H9 (cell line): ENCODE measurements at regions not wholly inside any gene's neighbourhood (a gene's known extent, or its start where the extent isn't known, plus 50 kb on each side); places are given as distances from the start of the nearest gene placed in this dataset.

Experiments used
- DNase-seq: peaks from one replicate; pipeline ENCODE4 v3.0.0-alpha.2; 2017
- H2AFZ ChIP-seq: one replicate; pipeline ENCODE4 v1.6.1; 2013; ENCODE audit warnings: mild to moderate bottlenecking, low read length, control low read depth, moderate library complexity
- H2AK5ac ChIP-seq: 2 replicates; pipeline ENCODE4 v1.6.1; 2013; ENCODE audit warnings: low read length, control low read depth, mixed read lengths; ENCODE audit not compliant: insufficient read length
- H2BK120ac ChIP-seq: one replicate; pipeline ENCODE4 v1.6.1; 2013; ENCODE audit warnings: low read depth, mild to moderate bottlenecking, low read length, control low read depth, inconsistent platforms; ENCODE audit not compliant: poor library complexity, severe bottlenecking
- H2BK12ac ChIP-seq: 2 replicates; pipeline ENCODE4 v1.6.1; 2013; ENCODE audit warnings: low read length, control low read depth, mixed read lengths, low read depth; ENCODE audit not compliant: insufficient read length
- H2BK15ac ChIP-seq: 2 replicates; pipeline ENCODE4 v1.6.1; 2013; ENCODE audit warnings: low read depth, low read length, control low read depth
- H2BK20ac ChIP-seq: one replicate; pipeline ENCODE4 v1.6.1; 2013; ENCODE audit warnings: low read depth, mild to moderate bottlenecking, low read length, control low read depth, inconsistent platforms; ENCODE audit not compliant: poor library complexity, severe bottlenecking
- H2BK5ac ChIP-seq: 2 replicates; pipeline ENCODE4 v1.6.1; 2013; ENCODE audit warnings: low read length, control low read depth, mixed read lengths; ENCODE audit not compliant: insufficient read length
- H3K14ac ChIP-seq: 2 replicates; pipeline ENCODE4 v1.6.1; 2013; ENCODE audit warnings: low read length, control low read depth; ENCODE audit not compliant: insufficient read depth
- H3K18ac ChIP-seq: 2 replicates; pipeline ENCODE4 v1.6.1; 2013; ENCODE audit warnings: low read depth, mild to moderate bottlenecking, mixed read lengths, low read length, control low read depth; ENCODE audit not compliant: insufficient read length
- H3K23ac ChIP-seq: 2 replicates; pipeline ENCODE4 v1.6.1; 2013; ENCODE audit warnings: low read length, control low read depth, mixed read lengths, low read depth; ENCODE audit not compliant: insufficient read length
- H3K23me2 ChIP-seq: 2 replicates; pipeline ENCODE4 v1.6.1; 2013; ENCODE audit warnings: low read depth, mild to moderate bottlenecking, mixed read lengths, low read length, control low read depth; ENCODE audit not compliant: insufficient read length, poor library complexity, severe bottlenecking
- H3K27ac ChIP-seq: 2 replicates; pipeline ENCODE4 v1.5.1; 2013; ENCODE audit warnings: low read length, control low read depth, mixed read lengths, low read depth; ENCODE audit not compliant: insufficient read length
- H3K27me3 ChIP-seq: 2 replicates; pipeline ENCODE4 v1.6.1; 2013; ENCODE audit warnings: low read length, control low read depth, inconsistent platforms; ENCODE audit not compliant: insufficient read depth
- H3K4ac ChIP-seq: 2 replicates; pipeline ENCODE4 v1.6.1; 2013; ENCODE audit warnings: low read depth, mild to moderate bottlenecking, control low read depth, inconsistent platforms, low read length, moderate library complexity
- H3K4me1 ChIP-seq: 2 replicates; pipeline ENCODE4 v1.6.1; 2013; ENCODE audit warnings: low read length, control low read depth, inconsistent platforms; ENCODE audit not compliant: insufficient read depth
- H3K4me2 ChIP-seq: 2 replicates; pipeline ENCODE4 v1.6.1; 2013; ENCODE audit warnings: low read length, control low read depth, mixed read lengths; ENCODE audit not compliant: insufficient read length, insufficient read depth
- H3K56ac ChIP-seq: 2 replicates; pipeline ENCODE4 v1.6.1; 2013; ENCODE audit warnings: low read depth, mild to moderate bottlenecking, mixed read lengths, low read length, control low read depth; ENCODE audit not compliant: insufficient read length
- H3K79me1 ChIP-seq: 2 replicates; pipeline ENCODE4 v1.6.1; 2013; ENCODE audit warnings: low read depth, mild to moderate bottlenecking, moderate library complexity, low read length, control low read depth, inconsistent platforms; ENCODE audit not compliant: insufficient read depth, poor library complexity, severe bottlenecking
- H3K79me2 ChIP-seq: 2 replicates; pipeline ENCODE4 v1.6.1; 2013; ENCODE audit warnings: low read length, control low read depth, inconsistent platforms; ENCODE audit not compliant: insufficient read depth
- H3K9ac ChIP-seq: 2 replicates; pipeline ENCODE4 v1.6.1; 2013; ENCODE audit warnings: low read length, control low read depth, mixed read lengths; ENCODE audit not compliant: insufficient read length; ENCODE audit errors: extremely low read depth
- H3K9me3 ChIP-seq: one replicate; pipeline ENCODE4 v1.6.1; 2013; ENCODE audit warnings: low read depth, low read length, inconsistent platforms; ENCODE audit not compliant: control insufficient read depth
- H3T11ph ChIP-seq: one replicate; pipeline ENCODE4 v1.6.1; 2013; ENCODE audit warnings: mild to moderate bottlenecking, low read length, control low read depth, inconsistent platforms
- H4K20me1 ChIP-seq: one replicate; pipeline ENCODE4 v1.6.1; 2013; ENCODE audit not compliant: control insufficient read depth, insufficient read length, insufficient read depth
- H4K5ac ChIP-seq: 2 replicates; pipeline ENCODE4 v1.6.1; 2013; ENCODE audit warnings: low read depth, mild to moderate bottlenecking, mixed read lengths, low read length, control low read depth; ENCODE audit not compliant: insufficient read length
- H4K8ac ChIP-seq: replicated peaks from 2 replicates; pipeline ENCODE4 v1.6.1; 2013; ENCODE audit warnings: low read length, control low read depth, mixed read lengths, low read depth; ENCODE audit not compliant: insufficient read length
- H4K91ac ChIP-seq: 2 replicates; pipeline ENCODE4 v1.6.1; 2013; ENCODE audit warnings: low read depth, mild to moderate bottlenecking, moderate library complexity, mixed read lengths, low read length, control low read depth; ENCODE audit not compliant: insufficient read length
- H3K27ac Mint-ChIP-seq, 3 experiments: 2 replicates in 2 of 3; 3 replicates in 1 of 3; pipeline ENCODE4 v1.8.0; 2020 to 2021; ENCODE audit warnings: mixed read lengths in 3 of 3, mild to moderate bottlenecking in 1 of 3, moderate library complexity in 1 of 3
- H3K27me3 Mint-ChIP-seq: 2 replicates; pipeline ENCODE4 v1.8.0; 2021; ENCODE audit warnings: low read depth, mild to moderate bottlenecking, moderate library complexity, mixed read lengths
- H3K36me3 Mint-ChIP-seq, 3 experiments: 2 replicates in 2 of 3; 3 replicates in 1 of 3; pipeline ENCODE4 v1.8.0; 2020 to 2021; ENCODE audit warnings: low read depth in 3 of 3, mixed read lengths in 3 of 3; ENCODE audit not compliant: insufficient read depth in 1 of 3
- H3K4me1 Mint-ChIP-seq, 2 experiments: 2 replicates each; pipeline ENCODE4 v1.8.0; 2020; ENCODE audit warnings: mixed read lengths in 2 of 2
- H3K4me3 Mint-ChIP-seq, 2 experiments: 2 replicates in 1 of 2; 3 replicates in 1 of 2; pipeline ENCODE4 v1.8.0; 2020 to 2021; ENCODE audit warnings: mild to moderate bottlenecking in 2 of 2, mixed read lengths in 2 of 2, moderate library complexity in 1 of 2
- H3K9me3 Mint-ChIP-seq, 2 experiments: 2 replicates in 1 of 2; 3 replicates in 1 of 2; pipeline ENCODE4 v1.8.0; 2020; ENCODE audit warnings: mild to moderate bottlenecking in 2 of 2, mixed read lengths in 2 of 2, moderate library complexity in 1 of 2
- WGBS: extraction: QIAGEN DNeasy Blood & Tissue Kit; methylation state at CpG from one replicate; pipeline ENCODE4 v1.1.7; 2013; ENCODE audit warnings: missing lambda C conversion rate, low lambda C conversion rate, mixed read lengths; ENCODE audit not compliant: insufficient read length; ENCODE audit errors: extremely low coverage; 5-methylcytosine and 5-hydroxymethylcytosine counted together
- TF ChIP-seq, protein P1 (sequence below): fragments of 200-600 bp; sonication (generic); conservative IDR thresholded peaks from 3 replicates; pipeline ENCODE4 v1.8.0; 2021; ENCODE audit warnings: antibody characterized with exemption, mild to moderate bottlenecking

DNA sequence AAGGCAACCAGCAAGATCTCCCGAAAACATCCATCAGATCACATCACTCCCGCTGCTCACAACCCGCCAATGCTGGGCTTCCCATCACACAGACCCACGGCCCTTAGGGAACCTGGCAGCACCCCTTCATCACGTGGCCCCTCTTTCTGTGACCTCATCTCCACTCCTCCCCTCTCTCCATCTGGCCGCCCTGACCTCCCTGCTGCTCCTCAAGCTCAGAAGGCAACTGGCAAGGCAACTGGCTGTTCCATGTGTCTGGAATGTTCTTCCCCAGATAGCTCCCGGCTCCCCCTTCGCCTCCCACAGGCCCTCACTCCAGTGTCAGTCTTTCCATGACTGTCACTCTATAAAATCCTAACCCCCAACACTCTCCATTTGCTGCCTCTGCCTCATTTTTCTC lies 113.0 kb upstream of the ERG start:
- DNase-seq: no peak
- no peak overlapping the region for H3T11ph ChIP-seq
- no peak overlapping the region for H2BK20ac ChIP-seq
- H2AFZ ChIP-seq: no peak overlapping the region
- no peak overlapping the region for H3K27ac ChIP-seq
- H4K5ac ChIP-seq: no peak overlapping the region
- H3K4me2 ChIP-seq: no peak overlapping the region
- H3K9me3 Mint-ChIP-seq: no peaks in the 10 kb centered on the region
- no peak overlapping the region for H3K9ac ChIP-seq
- TF ChIP-seq, protein P1, sequence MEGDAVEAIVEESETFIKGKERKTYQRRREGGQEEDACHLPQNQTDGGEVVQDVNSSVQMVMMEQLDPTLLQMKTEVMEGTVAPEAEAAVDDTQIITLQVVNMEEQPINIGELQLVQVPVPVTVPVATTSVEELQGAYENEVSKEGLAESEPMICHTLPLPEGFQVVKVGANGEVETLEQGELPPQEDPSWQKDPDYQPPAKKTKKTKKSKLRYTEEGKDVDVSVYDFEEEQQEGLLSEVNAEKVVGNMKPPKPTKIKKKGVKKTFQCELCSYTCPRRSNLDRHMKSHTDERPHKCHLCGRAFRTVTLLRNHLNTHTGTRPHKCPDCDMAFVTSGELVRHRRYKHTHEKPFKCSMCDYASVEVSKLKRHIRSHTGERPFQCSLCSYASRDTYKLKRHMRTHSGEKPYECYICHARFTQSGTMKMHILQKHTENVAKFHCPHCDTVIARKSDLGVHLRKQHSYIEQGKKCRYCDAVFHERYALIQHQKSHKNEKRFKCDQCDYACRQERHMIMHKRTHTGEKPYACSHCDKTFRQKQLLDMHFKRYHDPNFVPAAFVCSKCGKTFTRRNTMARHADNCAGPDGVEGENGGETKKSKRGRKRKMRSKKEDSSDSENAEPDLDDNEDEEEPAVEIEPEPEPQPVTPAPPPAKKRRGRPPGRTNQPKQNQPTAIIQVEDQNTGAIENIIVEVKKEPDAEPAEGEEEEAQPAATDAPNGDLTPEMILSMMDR: no peak
- H3K56ac ChIP-seq: no peak overlapping the region
- H4K91ac ChIP-seq: no peak overlapping the region
- no peak overlapping the region for H4K8ac ChIP-seq
- H3K27ac Mint-ChIP-seq: no peak overlapping the region; a peak in 1 of 7 replicates
- H2BK120ac ChIP-seq: no peak overlapping the region
- peaks cover 0 to 2% of the 10 kb centered on the region in 2 experiments; a peak in 1 of 4 replicates for H3K4me1 Mint-ChIP-seq
- no peaks in the 10 kb centered on the region for H4K20me1 ChIP-seq
- H3K4me3 Mint-ChIP-seq: no peak overlapping the region
- no peak overlapping the region for H3K14ac ChIP-seq
- no peaks in the 10 kb centered on the region; the same call in 1 of the 2 replicates for H3K27me3 Mint-ChIP-seq
- H2BK12ac ChIP-seq: no peak overlapping the region
- H2BK15ac ChIP-seq: no peak overlapping the region
- no CpG with 5 or more reads among the region's 8 CpGs for WGBS
- no peaks in the 10 kb centered on the region for H3K79me1 ChIP-seq
- H3K9me3 ChIP-seq: no peaks in the 10 kb centered on the region
- no peak overlapping the region for H3K18ac ChIP-seq
- no peaks in the 10 kb centered on the region; a peak in 1 of 7 replicates for H3K36me3 Mint-ChIP-seq
- H3K23me2 ChIP-seq: no peaks in the 10 kb centered on the region
- no peak overlapping the region for H3K4ac ChIP-seq
- H3K27me3 ChIP-seq: no peaks in the 10 kb centered on the region
- no peaks in the 10 kb centered on the region for H3K79me2 ChIP-seq
- H2AK5ac ChIP-seq: no peak overlapping the region
- no peaks in the 10 kb centered on the region for H3K4me1 ChIP-seq
- H3K23ac ChIP-seq: no peak overlapping the region
- no peak overlapping the region for H2BK5ac ChIP-seq
